SW480 (cell line): ENCODE measurements at regions not wholly inside any gene's neighbourhood (a gene's known extent, or its start where the extent isn't known, plus 50 kb on each side); places are given as distances from the start of the nearest gene placed in this dataset.

ENCODE experiments used
- DNase-seq: peaks from one replicate; pipeline ENCODE4 v3.0.0-alpha.2; 2016; ENCODE audit warnings: low spot score

GRCh38 chr11:122173074-122173450 lies 57.0 kb upstream of the BLID start:
- DNase-seq = no peak

- DNase-seq = no peak
These were observed 56.5 kb upstream of the BLID start for GRCh38 chr11:122172352-122173073.

GRCh38 chr11:122170815-122171475 lies 54.9 kb upstream of the BLID start:
- DNase-seq = no peak

GRCh38 chr11:122168218-122168617 lies 52.2 kb upstream of the BLID start:
- no peak for DNase-seq

GRCh38 chr11:122167100-122167499 lies 51.1 kb upstream of the BLID start:
- no peak for DNase-seq

- DNase-seq = no peak
These were observed 49.8 kb upstream of the BLID start for GRCh38 chr11:122165607-122166371.
